Omental fat pad (tissue), 3 donors: ENCODE measurements at regions not wholly inside any gene's neighbourhood (a gene's known extent, or its start where the extent isn't known, plus 50 kb on each side); places are given as distances from the start of the nearest gene placed in this dataset.
"Not testable (repeated sequence)": the region's sequence is repeated elsewhere in the genome, so short reads cannot be mapped to it uniquely, and the experiment has no call there.

Source experiments
- ATAC-seq: fragments of 150-250 bp; one replicate; pipeline ENCODE4 v1.9.1; 2016; ENCODE audit warnings: mild to moderate bottlenecking, moderate library complexity; ENCODE audit not compliant: low FRiP score
- DNase-seq: peaks from one replicate; pipeline ENCODE4 v3.0.0-alpha.2; 2019; ENCODE audit warnings: low spot score
- TF ChIP-seq, protein P1 (sequence below), 3 donors: fragments of 450-650 bp; IDR thresholded peaks; one replicate each; pipeline ENCODE4 v1.5.1; 2016 to 2017; ENCODE audit warnings: antibody characterized with exemption in 3 of 3, mild to moderate bottlenecking in 3 of 3, moderate library complexity in 2 of 3

DNA sequence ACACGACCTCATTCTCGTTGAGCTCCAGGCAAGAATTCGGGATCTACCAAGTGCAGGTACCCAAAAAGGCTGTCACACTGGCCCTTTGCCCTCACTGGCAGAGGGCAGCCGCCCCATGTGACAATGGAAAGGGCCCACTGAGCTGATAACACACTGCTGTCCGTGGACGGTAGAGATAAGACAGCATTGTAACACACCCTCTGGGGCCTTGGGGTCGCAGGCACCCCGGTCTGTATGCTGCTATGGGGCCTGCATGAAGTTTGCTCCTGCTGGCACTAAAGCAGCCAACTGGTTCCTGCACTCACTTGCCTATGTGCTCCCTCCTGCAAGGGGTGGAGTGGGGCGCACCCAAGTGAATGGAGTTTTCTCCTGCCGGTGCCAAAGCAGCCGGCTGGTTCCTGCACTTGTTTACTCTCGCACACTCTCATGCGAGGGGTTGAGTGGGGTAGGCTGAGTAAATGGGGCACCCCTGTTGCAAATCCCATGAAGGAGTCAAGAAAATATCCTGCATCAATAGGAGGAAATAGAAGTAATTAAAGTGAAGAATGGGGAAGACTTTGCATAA is 477.9 kb downstream of the ATP23 start:
- TF ChIP-seq, protein P1, sequence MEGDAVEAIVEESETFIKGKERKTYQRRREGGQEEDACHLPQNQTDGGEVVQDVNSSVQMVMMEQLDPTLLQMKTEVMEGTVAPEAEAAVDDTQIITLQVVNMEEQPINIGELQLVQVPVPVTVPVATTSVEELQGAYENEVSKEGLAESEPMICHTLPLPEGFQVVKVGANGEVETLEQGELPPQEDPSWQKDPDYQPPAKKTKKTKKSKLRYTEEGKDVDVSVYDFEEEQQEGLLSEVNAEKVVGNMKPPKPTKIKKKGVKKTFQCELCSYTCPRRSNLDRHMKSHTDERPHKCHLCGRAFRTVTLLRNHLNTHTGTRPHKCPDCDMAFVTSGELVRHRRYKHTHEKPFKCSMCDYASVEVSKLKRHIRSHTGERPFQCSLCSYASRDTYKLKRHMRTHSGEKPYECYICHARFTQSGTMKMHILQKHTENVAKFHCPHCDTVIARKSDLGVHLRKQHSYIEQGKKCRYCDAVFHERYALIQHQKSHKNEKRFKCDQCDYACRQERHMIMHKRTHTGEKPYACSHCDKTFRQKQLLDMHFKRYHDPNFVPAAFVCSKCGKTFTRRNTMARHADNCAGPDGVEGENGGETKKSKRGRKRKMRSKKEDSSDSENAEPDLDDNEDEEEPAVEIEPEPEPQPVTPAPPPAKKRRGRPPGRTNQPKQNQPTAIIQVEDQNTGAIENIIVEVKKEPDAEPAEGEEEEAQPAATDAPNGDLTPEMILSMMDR (IDR thresholded peaks at IDR 0.05) = no peak
- DNase-seq (no peak), ATAC-seq (no peak)

DNA sequence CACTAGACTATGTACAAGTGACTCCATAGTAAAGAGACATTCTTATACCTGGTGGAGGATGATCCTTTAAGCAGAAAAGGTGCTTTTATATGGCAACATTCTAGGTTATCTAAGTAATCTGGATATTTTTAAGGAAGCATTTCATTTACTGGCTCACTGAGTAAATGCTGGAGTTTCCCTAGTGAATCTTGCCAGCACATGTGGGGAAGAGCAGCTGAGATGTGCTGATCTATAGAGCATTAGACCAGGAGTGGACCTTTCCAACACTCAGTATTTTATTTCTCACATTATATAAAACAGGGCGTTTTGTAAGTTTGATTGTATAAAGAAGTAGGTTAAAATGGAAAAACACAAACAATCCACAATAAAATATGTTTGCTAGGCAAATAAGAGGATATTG is 478.5 kb downstream of the ATP23 start:
- no peak for DNase-seq
- TF ChIP-seq, protein P1 (IDR thresholded peaks at IDR 0.05) = no peak
- ATAC-seq = peak; percentile 68

DNA sequence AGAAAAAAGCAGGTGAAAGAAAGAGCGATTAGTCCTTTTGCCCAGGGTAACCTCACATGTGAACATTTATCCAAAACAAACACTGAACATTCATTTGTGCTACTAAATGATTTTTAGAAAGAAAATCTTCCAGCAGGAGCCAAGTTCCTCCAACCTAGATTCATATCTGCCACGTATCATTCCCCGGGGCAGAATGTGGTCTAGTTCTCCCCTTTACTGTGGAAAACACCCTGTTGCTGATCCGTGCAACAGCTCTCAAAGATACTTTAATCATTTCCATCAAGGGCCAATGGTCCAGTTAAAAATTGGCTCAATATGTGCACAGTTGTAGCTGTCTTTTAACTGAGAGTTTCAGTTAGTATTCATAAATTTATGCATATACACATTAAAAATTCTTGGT is 479.1 kb downstream of the ATP23 start:
- TF ChIP-seq, protein P1 (IDR thresholded peaks at IDR 0.05) = no peak
- no peak for DNase-seq
- ATAC-seq = peak; percentile 34

DNA sequence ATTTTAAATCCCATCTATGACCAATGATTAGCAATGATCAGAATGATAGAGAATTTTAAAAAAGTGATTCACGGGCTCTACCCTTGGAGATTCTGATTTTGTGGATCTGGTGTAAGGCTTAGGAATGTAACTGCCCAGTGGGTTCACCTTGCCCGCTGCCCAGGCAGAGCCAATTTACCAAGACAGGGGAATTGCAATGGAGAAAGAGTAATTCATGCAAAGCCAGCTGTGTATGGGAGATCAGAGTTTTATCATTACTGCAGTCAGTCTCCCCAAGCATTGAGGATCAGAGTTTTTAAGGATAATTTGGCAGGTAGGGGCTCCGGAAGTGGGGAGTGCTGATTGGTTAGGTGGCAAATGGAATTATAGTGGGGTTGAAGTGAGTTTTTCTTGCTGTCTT is 480.6 kb downstream of the ATP23 start:
- ATAC-seq (no peak), DNase-seq (no peak)
- TF ChIP-seq, protein P1 (IDR thresholded peaks at IDR 0.05) = no peak

DNA sequence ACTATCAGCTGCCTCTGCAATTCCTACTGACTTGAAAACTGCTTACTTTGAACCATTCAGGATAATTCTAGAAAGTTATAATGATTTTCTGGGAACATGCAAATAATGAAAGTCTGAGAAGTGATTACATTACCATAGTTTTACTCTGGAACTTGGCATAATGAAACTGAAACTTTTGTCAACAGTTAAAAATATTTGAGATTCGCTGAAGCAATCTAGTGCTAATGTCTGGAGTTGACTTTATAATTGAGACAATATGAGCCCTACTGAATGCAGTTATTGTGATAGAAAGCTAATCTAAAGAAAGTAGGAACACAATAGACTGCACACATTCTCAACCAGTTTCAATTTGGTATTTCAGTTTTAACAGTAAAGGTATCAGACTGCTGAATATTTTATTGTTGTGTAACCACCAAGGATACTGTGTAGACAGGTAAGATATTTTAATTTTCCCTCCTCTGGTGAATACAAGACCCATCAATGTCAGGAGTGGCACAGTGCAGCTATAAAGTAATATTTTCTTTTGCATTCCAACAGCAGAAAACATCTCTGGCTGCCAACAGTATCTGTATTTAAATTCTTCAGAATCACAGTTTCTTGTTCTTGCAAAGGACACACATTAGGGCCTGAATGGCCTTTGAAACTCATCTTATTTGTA is 483.5 kb downstream of the ATP23 start:
- TF ChIP-seq, protein P1 (IDR thresholded peaks at IDR 0.05) = no peak
- DNase-seq (no peak), ATAC-seq (no peak)

DNA sequence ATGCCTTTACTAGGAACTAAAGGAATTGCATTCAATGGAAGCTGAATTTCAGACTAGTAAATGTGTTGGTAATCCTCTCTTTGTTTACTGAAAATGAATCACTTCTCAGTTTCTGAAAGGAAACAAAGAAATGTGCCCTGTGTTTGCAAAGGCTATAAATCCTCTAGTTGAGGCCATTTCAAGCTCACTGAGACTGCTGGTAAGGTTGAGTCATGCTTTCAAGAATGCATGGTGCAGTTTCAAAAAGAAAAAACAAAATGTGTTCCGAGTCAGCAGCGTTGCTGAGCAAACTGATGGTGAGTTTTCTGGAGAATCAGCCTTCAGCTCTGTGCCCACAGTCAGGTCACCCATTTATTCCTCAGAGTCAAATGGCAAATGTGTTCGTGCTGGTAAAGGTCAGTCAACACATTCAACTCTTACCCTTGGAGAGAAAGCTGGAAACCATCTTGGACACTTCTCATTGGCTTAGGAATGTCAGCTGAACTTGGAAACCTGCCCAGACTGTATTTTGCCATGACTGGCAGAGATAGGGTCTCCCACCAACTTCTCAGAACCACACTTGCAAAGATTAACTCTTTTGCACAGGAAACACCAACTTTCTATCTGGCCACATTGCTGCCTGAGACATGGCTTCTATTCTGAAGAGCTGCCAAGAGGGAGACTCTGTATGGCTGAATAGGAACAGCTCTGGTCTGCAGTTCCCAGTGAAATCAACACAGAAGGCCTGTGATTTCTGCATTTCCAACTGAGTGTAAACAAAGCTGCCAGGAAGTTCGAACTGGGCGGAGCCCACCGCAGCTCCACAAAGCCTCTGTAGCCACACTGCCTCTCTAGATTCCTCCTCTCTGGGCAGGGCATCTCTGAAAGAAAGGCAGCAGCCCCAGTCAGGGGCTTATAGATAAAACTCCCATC is 484.4 kb downstream of the ATP23 start:
- TF ChIP-seq, protein P1 (IDR thresholded peaks at IDR 0.05) = no peak
- ATAC-seq (peak; percentile 93), DNase-seq (no peak)

DNA sequence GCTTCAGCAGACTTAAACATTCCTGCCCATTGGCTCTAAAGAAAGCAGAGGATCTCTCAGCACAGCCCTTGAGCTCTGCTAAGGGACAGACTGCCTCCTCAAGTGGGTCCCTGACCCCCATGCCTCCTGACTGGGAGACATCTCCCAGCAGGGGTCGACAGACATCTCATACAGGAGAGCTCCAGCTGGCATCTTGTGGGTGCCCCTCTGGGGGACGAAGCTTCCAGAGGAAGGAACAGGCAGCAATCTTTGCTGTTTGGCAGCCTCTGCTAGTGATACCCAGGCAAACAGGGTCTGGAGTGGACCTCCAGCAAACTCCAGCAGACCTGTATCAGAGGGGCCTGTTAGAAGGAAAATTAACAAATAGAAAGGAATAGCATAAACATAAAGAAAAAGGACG is 485.1 kb downstream of the ATP23 start:
- not testable (repeated sequence) for ATAC-seq, DNase-seq
